ENCODE measurements at regions not wholly inside any gene's neighbourhood (a gene's known extent, or its start where the extent isn't known, plus 50 kb on each side); places are given as distances from the start of the nearest gene placed in this dataset.

- no peak overlapping the region for H3K27ac ChIP-seq
- peak; percentile 83 for DNase-seq
- in situ Hi-C loops (cut with HindIII; ENCODE audit: low pct_ligation_motif_present, low sequenced_read_pairs) = no loop called here
- H3K4me3 ChIP-seq (ENCODE audit: low read depth, low read length) = no peak overlapping the region
- no peaks in the 10 kb centered on the region for H3K27me3 ChIP-seq (replicated peaks)
- no peaks in the 10 kb centered on the region for H3K36me3 ChIP-seq (replicated peaks)
- TF ChIP-seq CTCF (IDR thresholded peaks at IDR 0.05; ENCODE audit: low read depth, low read length, missing control alignments) = no peak
These were observed 437.0 kb downstream of the DYNC2H1 start for GRCh38 chr11:103546236-103546635.

- no peaks in the 10 kb centered on the region for H3K36me3 ChIP-seq (replicated peaks)
- H3K27ac ChIP-seq = no peak overlapping the region
- in situ Hi-C loops (cut with HindIII; ENCODE audit: low pct_ligation_motif_present, low sequenced_read_pairs) = no loop called here
- no peaks in the 10 kb centered on the region for H3K27me3 ChIP-seq (replicated peaks)
- H3K4me3 ChIP-seq (ENCODE audit: low read depth, low read length) = no peak overlapping the region
- no peak for DNase-seq
- TF ChIP-seq CTCF (IDR thresholded peaks at IDR 0.05; ENCODE audit: low read depth, low read length, missing control alignments) = no peak
These were observed 437.8 kb downstream of the DYNC2H1 start for GRCh38 chr11:103547024-103547423.

- Histone ChIP-seq H3K4me3 (ENCODE audit: low read depth, low read length) (no peak overlapping the region), H3K27ac (no peak overlapping the region), H3K36me3 (replicated peaks) (no peaks in the 10 kb centered on the region), H3K27me3 (replicated peaks) (no peaks in the 10 kb centered on the region)
- in situ Hi-C loops (cut with HindIII; ENCODE audit: low pct_ligation_motif_present, low sequenced_read_pairs) = no loop called here
- no peak for DNase-seq
- TF ChIP-seq CTCF (IDR thresholded peaks at IDR 0.05; ENCODE audit: low read depth, low read length, missing control alignments) = no peak
These were observed 438.5 kb downstream of the DYNC2H1 start for GRCh38 chr11:103547691-103548090.

- no peaks in the 10 kb centered on the region for H3K36me3 ChIP-seq (replicated peaks)
- H3K27ac ChIP-seq = no peak overlapping the region
- in situ Hi-C loops (cut with HindIII; ENCODE audit: low pct_ligation_motif_present, low sequenced_read_pairs) = no loop called here
- DNase-seq = no peak
- no peak overlapping the region for H3K4me3 ChIP-seq (ENCODE audit: low read depth, low read length)
- no peak for TF ChIP-seq CTCF (IDR thresholded peaks at IDR 0.05; ENCODE audit: low read depth, low read length, missing control alignments)
- no peaks in the 10 kb centered on the region for H3K27me3 ChIP-seq (replicated peaks)
These were observed 439.6 kb downstream of the DYNC2H1 start for GRCh38 chr11:103548838-103549237.

GRCh38 chr11:103550811-103551210 is 441.6 kb downstream of the DYNC2H1 start:
- no peaks in the 10 kb centered on the region for H3K27me3 ChIP-seq (replicated peaks)
- no peaks in the 10 kb centered on the region for H3K36me3 ChIP-seq (replicated peaks)
- in situ Hi-C loops (cut with HindIII; ENCODE audit: low pct_ligation_motif_present, low sequenced_read_pairs) = no loop called here
- DNase-seq = peak; percentile 10
- no peak overlapping the region for H3K27ac ChIP-seq
- H3K4me3 ChIP-seq (ENCODE audit: low read depth, low read length) = no peak overlapping the region
- TF ChIP-seq CTCF (IDR thresholded peaks at IDR 0.05; ENCODE audit: low read depth, low read length, missing control alignments) = no peak

- no peak for DNase-seq
- Histone ChIP-seq H3K36me3 (replicated peaks) (no peaks in the 10 kb centered on the region), H3K4me3 (ENCODE audit: low read depth, low read length) (no peak overlapping the region), H3K27ac (no peak overlapping the region), H3K27me3 (replicated peaks) (no peaks in the 10 kb centered on the region)
- TF ChIP-seq CTCF (IDR thresholded peaks at IDR 0.05; ENCODE audit: low read depth, low read length, missing control alignments) = no peak
- in situ Hi-C loops (cut with HindIII; ENCODE audit: low pct_ligation_motif_present, low sequenced_read_pairs) = no loop called here
These were observed 442.9 kb downstream of the DYNC2H1 start for GRCh38 chr11:103552086-103552485.
